Liver (tissue), 3 donors: ENCODE measurements at regions not wholly inside any gene's neighbourhood (a gene's known extent, or its start where the extent isn't known, plus 50 kb on each side); places are given as distances from the start of the nearest gene placed in this dataset.

Experiments
- EGR1 ChIP-seq, 2 donors: IDR thresholded peaks; 2 replicates each; pipeline ENCODE4 v1.6.1; 2016 to 2018; ENCODE audit warnings: antibody characterized with exemption in 2 of 2, low read depth in 2 of 2
- FOXA1 ChIP-seq: IDR thresholded peaks from 2 replicates; pipeline ENCODE4 v1.6.1; 2016; ENCODE audit warnings: antibody characterized with exemption
- FOXA2 ChIP-seq: IDR thresholded peaks from 2 replicates; pipeline ENCODE4 v1.6.1; 2016; ENCODE audit warnings: antibody characterized with exemption
- GABPA ChIP-seq, 2 donors: IDR thresholded peaks in 1 of 2; conservative IDR thresholded peaks in 1 of 2; 2 replicates each; pipeline ENCODE4 v1.6.1; 2016; ENCODE audit warnings: antibody characterized with exemption in 2 of 2, mild to moderate bottlenecking in 1 of 2, moderate library complexity in 1 of 2
- TAF1 ChIP-seq: conservative IDR thresholded peaks from 2 replicates; pipeline ENCODE4 v1.6.1; 2016; ENCODE audit warnings: antibody characterized with exemption, mild to moderate bottlenecking
- TF ChIP-seq, protein P1 (sequence below): fragments of 150-350 bp; IDR thresholded peaks from 2 replicates; pipeline ENCODE4 v1.5.1; 2017; ENCODE audit warnings: improper control_type of control experiment, low read depth, low read length; ENCODE audit not compliant: missing input control
- TF ChIP-seq, protein P2 (sequence below): IDR thresholded peaks from 2 replicates; pipeline ENCODE4 v1.6.1; 2016; ENCODE audit warnings: antibody characterized with exemption
- donor health status: healthy.
- donor health status: healthy.

DNA sequence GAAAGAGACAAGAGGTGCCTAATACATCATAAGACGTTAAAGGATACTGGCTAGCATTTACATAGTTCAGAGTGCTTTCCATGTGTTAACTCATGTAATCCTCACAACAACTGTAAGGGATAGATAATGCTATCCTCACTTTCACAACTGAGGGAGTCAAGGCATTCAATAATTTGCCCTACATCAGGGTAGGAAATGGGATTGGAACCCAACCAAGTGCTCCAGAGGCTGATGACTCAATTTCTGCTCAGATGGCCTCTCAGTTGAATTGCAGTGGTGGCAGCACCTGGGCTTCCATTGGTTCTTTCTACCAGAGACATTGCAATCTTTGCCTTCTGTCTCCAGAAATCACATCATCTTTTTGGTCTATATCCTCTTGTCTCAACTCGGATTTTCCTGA, 232.9 kb downstream of the ETS1 start:
- TF ChIP-seq, protein P1, sequence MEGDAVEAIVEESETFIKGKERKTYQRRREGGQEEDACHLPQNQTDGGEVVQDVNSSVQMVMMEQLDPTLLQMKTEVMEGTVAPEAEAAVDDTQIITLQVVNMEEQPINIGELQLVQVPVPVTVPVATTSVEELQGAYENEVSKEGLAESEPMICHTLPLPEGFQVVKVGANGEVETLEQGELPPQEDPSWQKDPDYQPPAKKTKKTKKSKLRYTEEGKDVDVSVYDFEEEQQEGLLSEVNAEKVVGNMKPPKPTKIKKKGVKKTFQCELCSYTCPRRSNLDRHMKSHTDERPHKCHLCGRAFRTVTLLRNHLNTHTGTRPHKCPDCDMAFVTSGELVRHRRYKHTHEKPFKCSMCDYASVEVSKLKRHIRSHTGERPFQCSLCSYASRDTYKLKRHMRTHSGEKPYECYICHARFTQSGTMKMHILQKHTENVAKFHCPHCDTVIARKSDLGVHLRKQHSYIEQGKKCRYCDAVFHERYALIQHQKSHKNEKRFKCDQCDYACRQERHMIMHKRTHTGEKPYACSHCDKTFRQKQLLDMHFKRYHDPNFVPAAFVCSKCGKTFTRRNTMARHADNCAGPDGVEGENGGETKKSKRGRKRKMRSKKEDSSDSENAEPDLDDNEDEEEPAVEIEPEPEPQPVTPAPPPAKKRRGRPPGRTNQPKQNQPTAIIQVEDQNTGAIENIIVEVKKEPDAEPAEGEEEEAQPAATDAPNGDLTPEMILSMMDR, result no peak
- TF ChIP-seq, protein P2, sequence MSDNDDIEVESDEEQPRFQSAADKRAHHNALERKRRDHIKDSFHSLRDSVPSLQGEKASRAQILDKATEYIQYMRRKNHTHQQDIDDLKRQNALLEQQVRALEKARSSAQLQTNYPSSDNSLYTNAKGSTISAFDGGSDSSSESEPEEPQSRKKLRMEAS, result no peak
- no peak for TF ChIP-seq GABPA (IDR thresholded peaks at IDR 0.05 in 1 of 2, conservative IDR thresholded peaks at IDR 0.05 in 1 of 2)
- no peak for TF ChIP-seq EGR1 (IDR thresholded peaks at IDR 0.05; ENCODE audit: low read depth in 2 of 2)
- TF ChIP-seq FOXA2, result no peak
- TF ChIP-seq TAF1, result no peak
- TF ChIP-seq FOXA1, result no peak
